RKO (cell line): ENCODE measurements at regions not wholly inside any gene's neighbourhood (a gene's known extent, or its start where the extent isn't known, plus 50 kb on each side); places are given as distances from the start of the nearest gene placed in this dataset.
"Not testable (repeated sequence)": the region's sequence is repeated elsewhere in the genome, so short reads cannot be mapped to it uniquely, and the experiment has no call there.

Source experiments
- DNase-seq: peaks from one replicate; pipeline ENCODE4 v3.0.0-alpha.2; 2016; ENCODE audit warnings: low spot score

GRCh38 chr20:30393523-30393922 is 863.9 kb upstream of the DEFB115 start:
- DNase-seq = not testable (repeated sequence)

- peak; percentile 3 for DNase-seq
These were observed 860.4 kb upstream of the DEFB115 start for GRCh38 chr20:30397111-30397510.

GRCh38 chr20:30405061-30405460 is 852.4 kb upstream of the DEFB115 start:
- not testable (repeated sequence) for DNase-seq

GRCh38 chr20:30405585-30405984 is 851.9 kb upstream of the DEFB115 start:
- not testable (repeated sequence) for DNase-seq

GRCh38 chr20:30406370-30406769 is 851.1 kb upstream of the DEFB115 start:
- DNase-seq = not testable (repeated sequence)

GRCh38 chr20:30412972-30413371 is 844.5 kb upstream of the DEFB115 start:
- DNase-seq = no peak

- not testable (repeated sequence) for DNase-seq
These were observed 840.1 kb upstream of the DEFB115 start for GRCh38 chr20:30417387-30417786.

- DNase-seq = not testable (repeated sequence)
These were observed 839.1 kb upstream of the DEFB115 start for GRCh38 chr20:30418378-30418777.

- DNase-seq = no peak
These were observed 838.0 kb upstream of the DEFB115 start for GRCh38 chr20:30419466-30419865.

GRCh38 chr20:30419871-30420420 is 837.5 kb upstream of the DEFB115 start:
- DNase-seq = not testable (repeated sequence)
